HG02840 (cell line): ENCODE measurements at regions not wholly inside any gene's neighbourhood (a gene's known extent, or its start where the extent isn't known, plus 50 kb on each side); places are given as distances from the start of the nearest gene placed in this dataset.
"Not testable (repeated sequence)": the region's sequence is repeated elsewhere in the genome, so short reads cannot be mapped to it uniquely, and the experiment has no call there.

Source experiments
- ATAC-seq: cut with Tn5 transposase; IDR thresholded peaks from one replicate; pipeline ENCODE4 v1.9.1; 2021; ENCODE audit warnings: mild to moderate bottlenecking, moderate library complexity, moderate number of reproducible peaks; ENCODE audit not compliant: unreplicated experiment, low FRiP score

DNA sequence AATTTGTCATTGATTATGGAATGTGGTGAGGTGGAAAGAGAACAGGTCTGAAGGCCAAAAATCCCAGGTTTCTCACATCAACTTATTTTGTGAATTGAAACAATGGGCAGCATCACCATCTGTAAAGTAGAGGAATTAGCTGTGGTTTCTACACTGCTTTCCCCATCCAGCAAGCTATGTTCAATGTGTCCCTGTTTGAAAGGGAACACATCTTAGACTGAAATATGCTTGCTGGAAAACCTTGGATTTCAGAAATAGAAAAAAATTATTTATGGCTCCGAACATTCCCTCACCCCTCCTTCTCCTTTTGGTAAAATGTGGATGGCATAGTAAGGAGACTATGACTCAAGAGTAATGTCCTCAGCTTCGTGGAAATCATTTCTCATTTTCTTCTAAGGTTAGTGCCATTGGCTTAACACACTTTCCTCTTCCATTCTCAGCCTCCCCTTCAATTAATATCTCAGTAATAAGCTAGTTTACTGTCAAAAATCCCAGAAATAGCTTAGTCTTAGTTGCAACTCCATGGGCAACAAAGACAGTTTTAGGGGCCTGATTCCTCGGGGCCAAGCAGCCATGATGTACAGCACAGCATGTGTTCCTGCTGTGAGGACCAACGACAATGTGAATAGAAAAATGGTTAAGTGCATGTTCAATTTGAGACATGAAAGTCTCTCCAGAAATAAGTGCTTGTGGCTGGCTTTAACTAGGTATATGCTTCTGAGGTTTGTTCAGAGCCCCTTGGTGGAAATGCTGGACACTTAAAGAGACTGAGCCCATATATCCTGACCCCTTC lies 205.8 kb upstream of the SLC38A2 start:
- no peak for ATAC-seq

DNA sequence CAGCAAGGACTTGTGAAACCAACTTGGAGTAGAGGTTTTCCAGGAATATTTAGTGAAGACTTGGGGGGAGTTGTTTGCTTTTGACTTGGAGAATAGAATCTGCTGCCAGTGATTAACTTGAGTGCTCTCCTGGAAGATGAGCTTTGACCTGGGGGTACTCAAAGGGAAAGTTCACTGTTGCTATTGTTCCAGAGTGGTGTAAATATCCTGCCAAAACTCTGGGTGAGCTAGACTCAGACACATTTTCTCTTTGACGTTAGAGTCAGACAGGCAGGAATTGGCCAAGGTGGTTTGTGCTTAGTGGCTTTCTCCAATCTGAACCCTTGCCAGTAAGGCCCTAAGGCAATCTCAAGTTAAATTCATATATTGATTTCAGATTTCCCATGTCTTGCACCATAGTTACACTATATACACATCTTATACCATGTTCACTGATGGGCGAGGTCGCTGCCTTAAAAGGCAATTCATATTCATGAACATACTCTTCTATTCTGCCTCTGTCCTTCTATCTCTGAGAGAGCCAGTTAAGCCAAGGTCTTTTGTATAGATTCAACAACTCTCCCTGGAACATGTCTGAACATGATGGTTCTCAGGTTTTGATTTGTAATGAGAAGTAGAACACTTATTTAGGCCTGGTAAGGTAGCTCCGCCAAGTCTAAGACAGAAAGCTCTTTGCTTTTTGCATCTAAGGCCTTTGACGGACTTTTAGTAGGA lies 204.6 kb upstream of the SLC38A2 start:
- no peak for ATAC-seq

DNA sequence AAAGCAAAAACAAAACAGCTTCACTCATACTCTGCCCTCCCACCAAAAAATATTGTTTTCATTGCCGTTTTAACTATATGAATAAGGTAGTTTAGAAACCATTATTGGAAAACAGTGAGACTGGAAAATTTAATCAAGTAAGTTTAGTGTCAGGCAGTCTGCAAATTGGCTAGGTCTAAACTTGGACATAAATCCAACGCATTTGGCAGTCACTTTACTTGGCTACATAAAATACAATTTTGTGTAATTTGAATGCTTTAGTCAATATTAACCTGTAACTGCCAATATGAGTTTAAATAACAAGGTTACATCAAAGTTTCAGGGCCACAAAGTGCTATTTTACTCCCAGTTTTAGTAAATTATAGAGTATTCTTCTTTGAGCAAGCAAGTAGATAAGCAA lies 202.3 kb upstream of the SLC38A2 start:
- no peak for ATAC-seq

DNA sequence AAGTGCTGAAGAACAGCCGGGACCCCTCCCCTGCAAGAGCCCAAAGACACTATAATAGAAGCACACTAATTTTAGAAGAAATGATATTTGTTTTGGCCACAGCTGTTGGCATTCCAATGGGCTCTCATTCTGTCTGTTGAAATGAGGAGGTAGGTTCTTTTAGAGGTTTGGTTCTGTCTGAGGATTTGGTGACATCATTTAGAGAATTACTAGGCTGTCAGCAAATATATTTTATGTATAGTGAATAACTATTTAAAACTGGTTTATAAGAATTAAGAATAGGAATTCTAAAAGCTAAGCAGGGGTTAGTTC lies 200.7 kb upstream of the SLC38A2 start:
- ATAC-seq: no peak

DNA sequence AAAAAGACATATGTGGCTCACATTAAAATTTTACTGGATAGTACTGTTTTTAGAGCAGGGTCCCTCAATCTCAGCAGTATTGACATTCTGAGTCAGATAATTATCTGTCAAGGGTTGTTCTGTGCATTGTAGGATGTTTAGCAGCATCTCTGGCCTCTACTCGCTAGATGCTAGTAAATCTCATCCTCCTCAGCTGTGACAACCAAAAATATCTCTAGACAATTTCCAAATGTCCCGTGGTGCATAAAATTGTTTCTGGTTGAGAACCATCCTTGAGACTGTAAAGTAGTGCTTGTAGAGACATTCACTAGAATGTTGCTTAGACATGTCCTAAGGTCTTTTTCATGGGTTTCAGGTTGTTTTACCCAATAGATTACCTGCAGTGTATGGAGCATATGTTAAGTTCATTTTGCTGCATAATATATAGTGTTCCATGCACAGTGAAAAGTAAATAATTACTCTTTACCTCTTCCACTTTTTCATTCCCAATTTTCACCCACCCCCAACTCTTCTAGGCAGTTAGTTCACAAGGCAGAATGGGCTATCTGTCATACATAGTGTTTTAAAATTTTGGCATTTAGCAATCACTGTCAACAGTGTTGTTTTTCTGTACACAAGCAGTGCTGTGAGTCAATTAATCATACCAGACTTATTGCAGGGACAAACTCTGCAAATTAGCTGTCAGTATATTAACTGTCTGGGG lies 200.2 kb upstream of the SLC38A2 start:
- no peak for ATAC-seq

DNA sequence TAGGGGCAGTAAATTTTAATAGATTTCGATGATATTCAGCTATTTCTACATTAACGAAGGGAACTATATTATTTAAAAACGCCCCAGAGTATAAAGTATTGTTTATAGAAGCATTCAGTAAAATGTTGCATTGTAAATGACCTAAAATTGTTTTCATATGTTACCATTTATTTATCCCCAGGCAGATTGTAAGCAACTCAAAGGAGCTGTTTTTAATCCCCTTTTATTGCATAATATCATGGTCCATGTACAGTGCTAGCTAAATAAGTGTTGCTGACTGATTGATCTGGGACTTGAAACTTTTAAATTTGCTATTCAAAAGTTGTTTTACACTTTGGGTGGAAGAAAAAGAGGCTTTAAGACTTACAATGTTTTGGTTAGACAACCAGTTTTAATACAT lies 199.0 kb upstream of the SLC38A2 start:
- no peak for ATAC-seq

DNA sequence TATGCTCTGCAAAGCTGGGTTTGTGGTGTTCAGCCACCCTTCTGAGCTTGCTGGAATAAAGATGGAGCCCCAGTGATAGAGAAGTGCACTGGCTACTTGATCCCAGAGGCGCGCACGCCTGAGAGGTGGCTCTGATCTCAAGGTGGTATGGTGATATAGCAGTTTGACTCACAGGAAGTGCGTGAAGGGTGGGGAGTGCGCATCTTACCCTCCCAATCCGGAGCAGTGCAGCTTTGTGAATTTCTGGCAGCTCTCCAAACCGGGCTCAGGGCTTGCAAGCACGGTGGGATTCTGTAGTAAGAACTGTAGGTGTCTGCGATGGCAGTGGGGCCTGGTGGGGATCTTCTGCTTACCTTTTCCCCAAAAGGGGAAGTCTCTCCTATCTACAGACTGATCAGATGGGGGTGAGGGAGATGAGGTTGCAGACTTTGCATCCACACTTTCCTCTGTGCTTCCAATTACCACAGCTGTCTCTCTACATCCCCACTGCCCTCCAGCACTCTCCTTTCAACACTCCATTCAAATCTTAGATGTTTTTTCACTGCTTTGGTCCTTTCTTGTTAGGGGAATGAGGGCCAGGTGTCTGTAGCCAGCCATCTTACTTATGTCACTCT lies 197.4 kb upstream of the SLC38A2 start:
- no peak for ATAC-seq

DNA sequence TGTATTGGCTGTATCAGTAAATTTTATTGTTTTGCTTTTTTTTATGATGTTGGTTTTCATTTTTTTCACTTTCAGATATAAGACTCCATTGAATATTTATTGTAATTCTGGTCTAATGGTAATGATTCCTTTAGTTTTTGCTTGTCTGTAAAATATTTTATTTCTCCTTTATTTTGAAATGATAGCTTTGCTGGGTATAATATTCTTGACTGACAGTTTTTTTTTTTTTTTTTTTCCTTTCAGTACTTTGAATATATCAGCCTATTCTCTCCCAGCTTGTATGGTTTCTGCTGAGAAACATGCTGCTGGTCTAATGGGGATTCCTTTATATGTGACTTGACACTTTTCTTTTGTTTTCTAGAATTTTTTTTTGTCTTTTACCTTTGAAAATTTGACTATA lies 195.1 kb upstream of the SLC38A2 start:
- ATAC-seq: no peak

DNA sequence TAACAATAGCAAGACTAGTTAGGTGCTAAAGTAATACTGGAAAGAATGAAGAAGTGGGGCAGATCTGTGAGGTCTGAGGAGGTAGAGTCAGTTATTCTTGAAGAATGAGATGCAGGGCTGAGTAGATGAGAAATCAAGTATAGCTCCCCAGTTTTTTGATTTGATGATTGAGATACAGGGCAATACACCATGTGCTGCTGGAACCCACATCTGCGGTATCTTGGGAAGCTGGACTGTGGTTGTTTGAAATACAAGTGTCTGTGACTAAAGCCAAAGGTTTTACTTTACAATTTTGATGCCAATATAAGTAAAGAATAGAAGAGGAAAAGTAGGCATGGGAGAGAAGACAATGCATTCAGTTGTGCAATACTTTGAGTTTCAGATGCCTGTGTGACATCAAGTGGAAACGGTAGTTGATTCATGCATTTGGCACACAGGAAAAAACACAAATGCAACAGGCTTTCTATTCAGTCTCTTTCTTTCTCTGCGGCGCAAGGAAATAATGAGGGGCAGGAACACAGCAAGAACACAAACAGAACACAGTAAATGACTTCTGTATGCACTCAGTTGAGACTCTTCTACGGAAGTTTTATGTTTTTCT lies 190.2 kb upstream of the SLC38A2 start:
- ATAC-seq: no peak

DNA sequence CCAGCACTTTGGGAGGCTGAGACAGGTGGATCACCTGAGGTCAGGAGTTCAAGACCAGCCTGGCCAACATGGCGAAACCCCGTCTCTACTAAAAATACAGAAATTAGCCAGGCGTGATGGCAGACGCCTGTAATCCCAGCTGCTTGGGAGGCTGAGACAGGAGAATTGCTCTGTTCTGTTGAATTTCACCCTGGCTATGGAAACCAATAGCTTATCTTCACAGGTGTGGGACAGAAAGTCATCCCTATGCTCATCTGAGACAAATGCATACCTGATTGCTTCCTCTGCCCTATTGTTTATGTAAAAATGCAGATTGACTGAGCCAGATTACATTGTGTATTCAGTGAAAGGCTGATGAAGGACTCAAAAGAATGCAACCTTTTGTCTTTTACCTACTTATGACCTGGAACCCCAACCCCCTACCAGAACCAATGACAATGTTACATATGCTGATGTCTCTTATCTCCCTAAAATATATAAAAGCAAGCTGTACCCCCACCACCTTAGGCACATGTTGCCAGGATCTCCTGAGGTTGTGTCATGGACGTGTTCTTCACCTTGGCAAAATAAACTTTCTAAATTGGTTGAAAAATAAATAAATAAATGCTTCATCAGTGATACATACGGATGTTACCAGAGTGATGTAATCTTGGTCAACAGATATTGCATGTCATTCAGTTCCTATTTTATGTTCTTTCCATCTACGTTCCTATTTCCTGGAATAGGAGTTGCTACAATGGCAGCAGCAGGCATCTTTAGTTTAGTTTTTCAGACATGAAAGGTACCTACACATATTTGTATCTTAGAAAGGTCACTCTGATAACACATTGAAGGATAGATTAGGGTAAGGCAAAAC lies 189.4 kb upstream of the SLC38A2 start:
- ATAC-seq: not testable (repeated sequence)

DNA sequence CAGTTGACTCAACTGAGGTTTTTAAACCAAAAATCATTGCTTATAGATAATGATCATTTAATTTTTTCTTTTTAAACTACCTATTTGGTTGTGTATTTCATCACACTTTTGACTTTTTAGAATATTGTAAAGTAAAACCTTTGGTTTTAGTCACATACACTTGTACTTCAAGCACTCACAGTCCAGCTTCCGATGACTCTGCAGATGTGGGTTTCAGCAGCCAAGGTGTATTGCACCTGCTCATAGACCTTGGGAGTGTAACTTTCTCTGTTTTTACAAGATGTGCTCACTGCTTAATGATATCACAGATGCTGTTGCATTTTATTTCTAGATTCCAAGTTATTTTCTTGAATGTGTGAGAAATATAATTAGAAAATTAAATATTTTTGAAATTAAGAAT lies 188.3 kb upstream of the SLC38A2 start:
- no peak for ATAC-seq

DNA sequence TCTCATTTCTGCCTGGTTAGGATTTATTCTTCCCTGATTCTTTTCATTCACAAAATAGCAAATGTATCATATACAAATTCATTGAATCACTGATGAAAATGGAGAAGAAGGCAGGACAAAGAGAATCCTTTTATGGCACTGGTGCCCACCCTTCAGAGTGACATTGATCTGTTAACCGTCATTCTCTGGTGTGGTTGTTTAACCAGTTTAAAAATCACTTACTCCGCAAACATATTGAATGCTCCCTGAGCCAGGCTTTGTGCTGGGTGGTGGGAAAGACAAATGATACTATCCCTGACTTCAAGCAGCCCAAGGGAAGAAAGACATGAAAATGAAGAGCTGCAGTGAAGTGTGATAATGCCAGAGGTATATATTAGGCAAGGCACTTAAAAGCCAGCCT lies 187.5 kb upstream of the SLC38A2 start:
- no peak for ATAC-seq

DNA sequence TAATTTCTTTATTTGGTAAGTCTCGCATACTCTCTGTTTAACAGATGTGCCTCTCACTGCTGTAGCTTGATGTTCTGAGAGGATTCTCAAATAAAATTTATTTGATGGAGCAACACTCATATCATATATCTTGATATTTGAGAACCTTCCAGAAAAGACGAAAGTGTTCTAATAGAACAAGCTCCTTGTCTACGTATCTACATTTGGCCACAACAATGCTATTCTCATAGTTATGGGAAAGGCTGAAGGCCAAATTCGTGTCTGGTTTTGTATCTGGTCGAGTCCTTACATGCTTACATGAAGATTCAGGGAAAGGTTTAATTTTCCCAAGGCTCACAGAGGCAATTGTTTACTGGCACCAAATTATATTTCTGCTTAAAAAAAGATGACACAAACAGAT lies 186.7 kb upstream of the SLC38A2 start:
- no peak for ATAC-seq

DNA sequence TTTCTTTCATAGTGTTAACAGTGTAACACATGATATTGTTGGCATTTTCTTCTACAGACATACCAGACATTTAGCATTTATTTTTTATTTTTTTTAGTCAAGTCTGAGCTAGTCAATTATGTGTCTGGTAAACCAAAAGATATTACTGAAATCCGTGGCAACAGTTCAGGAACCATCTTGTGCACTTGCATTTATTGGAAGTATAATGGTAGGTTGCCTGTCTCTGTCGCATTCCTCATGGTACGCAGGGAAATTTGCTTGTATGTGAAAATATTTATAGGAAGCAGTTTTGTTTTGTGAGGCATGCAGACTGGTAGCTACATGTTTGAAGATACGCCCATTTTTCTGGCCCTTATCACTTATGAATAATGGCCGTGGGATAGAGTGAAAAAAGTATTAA lies 186.1 kb upstream of the SLC38A2 start:
- ATAC-seq: no peak

DNA sequence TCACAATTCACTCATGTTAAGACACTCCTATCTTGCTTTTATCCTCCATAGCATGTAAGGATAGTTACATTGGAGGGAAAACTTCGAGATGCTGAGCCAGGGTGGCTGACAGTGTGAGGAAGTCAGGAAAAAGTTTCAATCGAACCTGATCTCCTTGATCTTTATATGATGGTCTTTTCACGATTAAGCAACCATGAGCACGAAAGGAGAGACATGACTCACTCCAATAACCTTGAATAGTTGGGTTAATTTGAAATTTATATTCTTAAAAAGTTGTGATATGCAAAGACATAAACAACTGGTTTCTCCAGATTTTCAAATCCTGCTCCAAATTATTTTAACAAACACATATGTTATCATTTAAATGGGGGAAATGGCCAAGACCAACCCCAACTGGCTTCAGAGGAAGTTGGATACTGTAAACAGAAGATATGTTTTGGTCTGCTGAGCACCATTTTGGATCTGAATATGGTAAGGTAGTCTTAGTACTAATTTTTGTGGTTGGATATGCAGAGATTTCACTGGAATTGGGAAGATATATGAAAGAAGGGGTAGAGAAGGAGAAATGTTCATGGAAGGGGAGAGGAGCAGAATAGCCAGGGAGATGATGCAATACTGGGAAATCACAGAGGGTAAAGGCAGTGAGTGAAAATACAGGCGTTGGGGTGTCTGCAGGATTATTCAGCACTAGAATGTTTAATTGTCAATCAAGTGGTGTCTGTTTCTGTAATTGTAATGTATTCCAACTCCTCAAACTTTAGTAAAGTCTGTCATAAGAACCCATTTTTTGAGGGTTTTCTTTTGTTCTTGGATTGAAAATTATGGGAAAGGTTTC lies 185.2 kb upstream of the SLC38A2 start:
- ATAC-seq: no peak

DNA sequence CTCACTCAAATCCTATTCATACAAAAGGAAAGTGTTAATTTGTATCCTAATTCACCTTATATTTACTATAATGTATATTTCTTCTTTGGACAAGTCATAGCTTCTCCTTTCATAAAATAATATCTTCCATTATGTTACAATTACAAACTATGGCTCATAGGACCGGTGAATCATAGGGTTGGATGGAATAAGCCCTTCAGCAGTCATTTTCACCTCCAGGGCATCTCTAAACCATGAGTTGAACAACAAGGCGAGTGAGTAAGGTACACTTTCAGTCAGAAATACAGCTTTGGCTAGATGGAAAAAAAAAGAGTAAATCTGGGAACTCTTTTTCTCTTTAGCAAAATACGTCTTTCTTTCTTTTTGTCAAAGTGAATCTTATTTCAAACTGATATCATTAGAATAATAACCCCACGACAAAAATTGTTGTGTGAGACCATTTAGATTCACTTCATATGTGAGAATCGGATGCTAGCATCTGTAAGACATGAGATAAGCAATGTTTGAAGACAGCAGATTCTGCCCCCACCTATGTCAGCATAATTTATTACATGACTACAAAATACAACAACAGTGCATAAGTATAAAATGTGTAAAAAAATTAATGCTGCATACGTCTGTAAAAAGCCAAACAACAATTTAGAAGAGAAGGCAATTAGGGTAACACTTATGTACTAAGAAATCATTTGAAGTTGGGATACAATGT lies 184.4 kb upstream of the SLC38A2 start:
- ATAC-seq: no peak

DNA sequence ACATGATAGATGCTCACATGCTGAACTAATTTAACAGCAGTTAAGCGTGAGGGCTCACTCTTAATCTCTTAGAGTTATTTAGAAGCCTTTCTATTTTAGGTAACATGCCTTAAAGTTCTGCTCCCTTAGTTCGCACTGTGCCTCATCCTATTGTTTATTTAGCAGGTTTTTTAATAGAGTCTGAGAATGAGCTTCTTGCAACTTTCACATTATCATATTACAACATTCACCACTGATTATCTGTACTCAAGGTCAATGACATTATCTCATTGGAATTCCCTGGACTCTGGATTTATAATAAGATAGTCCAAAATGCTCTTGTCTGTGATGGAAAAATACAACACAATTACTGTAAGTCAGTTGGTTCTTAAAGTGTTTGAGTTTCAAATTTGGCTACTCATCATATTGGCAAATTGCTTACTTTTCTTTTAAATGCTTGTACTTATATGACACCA lies 183.6 kb upstream of the SLC38A2 start:
- ATAC-seq: no peak

DNA sequence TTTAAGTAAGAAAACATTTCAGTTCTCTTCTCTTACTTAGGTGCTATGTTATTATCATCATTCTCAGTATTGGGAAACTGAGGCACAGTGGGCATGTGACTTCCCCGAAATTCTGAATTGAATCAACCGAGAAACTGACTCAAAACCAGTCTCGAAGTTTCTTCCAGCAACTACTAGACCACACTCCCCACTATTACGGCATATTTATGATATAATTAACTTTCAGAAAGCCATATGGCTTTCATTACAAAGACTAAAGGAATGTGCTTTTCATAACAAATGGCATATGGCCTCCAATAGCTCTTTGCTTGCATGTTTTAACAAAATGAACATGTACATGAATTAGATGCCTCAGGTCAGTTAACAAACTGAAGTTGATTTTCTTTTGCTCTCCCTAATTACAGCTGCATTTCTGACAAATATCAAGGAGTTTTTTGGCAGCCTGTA lies 182.9 kb upstream of the SLC38A2 start:
- no peak for ATAC-seq
